ENCODE measurements at regions not wholly inside any gene's neighbourhood (a gene's known extent, or its start where the extent isn't known, plus 50 kb on each side); places are given as distances from the start of the nearest gene placed in this dataset.

GRCh38 chr21:38188037-38188436 lies 68.8 kb upstream of the KCNJ15 start:
- TF ChIP-seq EZH2 (optimal IDR thresholded peaks at IDR 0.05; ENCODE audit: low read depth, low read length), result no peak
- TF ChIP-seq, protein P1, sequence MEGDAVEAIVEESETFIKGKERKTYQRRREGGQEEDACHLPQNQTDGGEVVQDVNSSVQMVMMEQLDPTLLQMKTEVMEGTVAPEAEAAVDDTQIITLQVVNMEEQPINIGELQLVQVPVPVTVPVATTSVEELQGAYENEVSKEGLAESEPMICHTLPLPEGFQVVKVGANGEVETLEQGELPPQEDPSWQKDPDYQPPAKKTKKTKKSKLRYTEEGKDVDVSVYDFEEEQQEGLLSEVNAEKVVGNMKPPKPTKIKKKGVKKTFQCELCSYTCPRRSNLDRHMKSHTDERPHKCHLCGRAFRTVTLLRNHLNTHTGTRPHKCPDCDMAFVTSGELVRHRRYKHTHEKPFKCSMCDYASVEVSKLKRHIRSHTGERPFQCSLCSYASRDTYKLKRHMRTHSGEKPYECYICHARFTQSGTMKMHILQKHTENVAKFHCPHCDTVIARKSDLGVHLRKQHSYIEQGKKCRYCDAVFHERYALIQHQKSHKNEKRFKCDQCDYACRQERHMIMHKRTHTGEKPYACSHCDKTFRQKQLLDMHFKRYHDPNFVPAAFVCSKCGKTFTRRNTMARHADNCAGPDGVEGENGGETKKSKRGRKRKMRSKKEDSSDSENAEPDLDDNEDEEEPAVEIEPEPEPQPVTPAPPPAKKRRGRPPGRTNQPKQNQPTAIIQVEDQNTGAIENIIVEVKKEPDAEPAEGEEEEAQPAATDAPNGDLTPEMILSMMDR (IDR thresholded peaks at IDR 0.05; ENCODE audit: low read length), result no peak
